ENCODE measurements at regions not wholly inside any gene's neighbourhood (a gene's known extent, or its start where the extent isn't known, plus 50 kb on each side); places are given as distances from the start of the nearest gene placed in this dataset.

- TF ChIP-seq CTCF (IDR thresholded peaks at IDR 0.05; ENCODE audit: low read depth, low read length), result no peak
- in situ Hi-C loops (cut with HindIII; ENCODE audit: low sequenced_read_pairs), result no loop called here
- no peak overlapping the region for H3K4me3 ChIP-seq (ENCODE audit: low read depth, low read length)
- no peak for DNase-seq (ENCODE audit: low read depth, low spot score)
Measured at GRCh38 chr6:4282926-4283325, 147.6 kb upstream of the ECI2 start.

GRCh38 chr6:4281341-4282293 is 146.2 kb upstream of the ECI2 start:
- in situ Hi-C loops (cut with HindIII; ENCODE audit: low sequenced_read_pairs), result no loop called here
- H3K4me3 ChIP-seq (ENCODE audit: low read depth, low read length), result peak overlapping the region; percentile 22
- DNase-seq (ENCODE audit: low read depth, low spot score), result peak; percentile 63

GRCh38 chr6:4280707-4281106 is 145.3 kb upstream of the ECI2 start:
- in situ Hi-C loops (cut with HindIII; ENCODE audit: low sequenced_read_pairs), result no loop called here
- TF ChIP-seq CTCF (IDR thresholded peaks at IDR 0.05; ENCODE audit: low read depth, low read length), result no peak
- DNase-seq (ENCODE audit: low read depth, low spot score), result peak; percentile 78
- no peak overlapping the region for H3K4me3 ChIP-seq (ENCODE audit: low read depth, low read length)

More at GRCh38 chr6:4281341-4282293, 146.2 kb upstream of the ECI2 start:
- TF ChIP-seq CTCF (IDR thresholded peaks at IDR 0.05; ENCODE audit: low read depth, low read length), result peak; percentile 25

- in situ Hi-C loops (cut with HindIII; ENCODE audit: low sequenced_read_pairs), result no loop called here
- H3K4me3 ChIP-seq (ENCODE audit: low read depth, low read length), result no peak overlapping the region
- no peak for DNase-seq (ENCODE audit: low read depth, low spot score)
- TF ChIP-seq CTCF (IDR thresholded peaks at IDR 0.05; ENCODE audit: low read depth, low read length), result no peak
Measured at GRCh38 chr6:4280031-4280430, 144.7 kb upstream of the ECI2 start.

- in situ Hi-C loops (cut with HindIII; ENCODE audit: low sequenced_read_pairs), result no loop called here
- H3K4me3 ChIP-seq (ENCODE audit: low read depth, low read length), result no peak overlapping the region
- TF ChIP-seq CTCF (IDR thresholded peaks at IDR 0.05; ENCODE audit: low read depth, low read length), result no peak
- DNase-seq (ENCODE audit: low read depth, low spot score), result peak; percentile 46
Measured at GRCh38 chr6:4274382-4275082, 139.2 kb upstream of the ECI2 start.

- in situ Hi-C loops (cut with HindIII; ENCODE audit: low sequenced_read_pairs), result no loop called here
- TF ChIP-seq CTCF (IDR thresholded peaks at IDR 0.05; ENCODE audit: low read depth, low read length), result no peak
Measured at GRCh38 chr6:4272996-4273395, 137.6 kb upstream of the ECI2 start.

More at GRCh38 chr6:4272996-4273395, 137.6 kb upstream of the ECI2 start:
- no peak overlapping the region for H3K4me3 ChIP-seq (ENCODE audit: low read depth, low read length)
- no peak for DNase-seq (ENCODE audit: low read depth, low spot score)
